ENCODE measurements at regions not wholly inside any gene's neighbourhood (a gene's known extent, or its start where the extent isn't known, plus 50 kb on each side); places are given as distances from the start of the nearest gene placed in this dataset.
"Not testable (repeated sequence)": the region's sequence is repeated elsewhere in the genome, so short reads cannot be mapped to it uniquely, and the experiment has no call there.

GRCh38 chr12:17695495-17695894, 394.5 kb downstream of the RERGL start:
- no peak for DNase-seq

- DNase-seq, result no peak
Observed at GRCh38 chr12:17691369-17691768, 398.6 kb downstream of the RERGL start.

- no peak for DNase-seq
Observed at GRCh38 chr12:17680220-17680619, 409.8 kb downstream of the RERGL start.

- DNase-seq, result no peak
Observed at GRCh38 chr12:17666641-17667324, 423.2 kb downstream of the RERGL start.

GRCh38 chr12:17665839-17666238, 424.2 kb downstream of the RERGL start:
- no peak for DNase-seq

GRCh38 chr12:17661250-17661649, 428.7 kb downstream of the RERGL start:
- DNase-seq, result no peak

GRCh38 chr12:17652436-17652835, 437.6 kb downstream of the RERGL start:
- DNase-seq, result no peak

- no peak for DNase-seq
Observed at GRCh38 chr12:17642340-17642650, 447.7 kb downstream of the RERGL start.

- no peak for DNase-seq
Observed at GRCh38 chr12:17640615-17641014, 449.4 kb downstream of the RERGL start.

- DNase-seq, result no peak
Observed at GRCh38 chr12:17618831-17619230, 471.2 kb downstream of the RERGL start.

GRCh38 chr12:17609701-17610100, 480.3 kb downstream of the RERGL start:
- DNase-seq, result no peak

GRCh38 chr12:17609153-17609552, 480.8 kb downstream of the RERGL start:
- no peak for DNase-seq

- no peak for DNase-seq
Observed at GRCh38 chr12:17595111-17595510, 494.9 kb downstream of the RERGL start.

- no peak for DNase-seq
Observed at GRCh38 chr12:17593715-17594406, 496.1 kb downstream of the RERGL start.

- no peak for DNase-seq
Observed at GRCh38 chr12:17592472-17592871, 497.5 kb downstream of the RERGL start.

- no peak for DNase-seq
Observed at GRCh38 chr12:17591005-17591681, 498.9 kb downstream of the RERGL start.

GRCh38 chr12:17588968-17589367, 501.0 kb downstream of the RERGL start:
- peak; percentile 9 for DNase-seq

- no peak for DNase-seq
Observed at GRCh38 chr12:17579205-17580026, 510.6 kb downstream of the RERGL start.

- DNase-seq, result no peak
Observed at GRCh38 chr12:17577405-17577804, 512.6 kb downstream of the RERGL start.

- DNase-seq, result no peak
Observed at GRCh38 chr12:17572250-17572649, 517.7 kb downstream of the RERGL start.

- no peak for DNase-seq
Observed at GRCh38 chr12:17571047-17571446, 518.9 kb downstream of the RERGL start.

- DNase-seq, result not testable (repeated sequence)
Observed at GRCh38 chr12:17564630-17565029, 525.4 kb downstream of the RERGL start.

GRCh38 chr12:17550011-17550410, 540.0 kb downstream of the RERGL start:
- DNase-seq, result no peak

Measured in NCI-H2107 (cell line).